Mucosa of gallbladder (tissue), 1 donor: ENCODE measurements at regions not wholly inside any gene's neighbourhood (a gene's known extent, or its start where the extent isn't known, plus 50 kb on each side); places are given as distances from the start of the nearest gene placed in this dataset.
A peak's percentile ranks its signal among the peaks of the same experiment; 100 is the strongest.

Experiments
- DNase-seq: peaks from one replicate; pipeline ENCODE4 v3.0.0-alpha.2; 2020; ENCODE audit warnings: low spot score
- donor health status: DM: no; HTN: no; CAD: no.

- DNase-seq: peak; percentile 10
These were observed 394.0 kb downstream of the NPHP4 start for GRCh38 chr1:5597991-5598823.

- peak; percentile 1 for DNase-seq
These were observed 394.9 kb downstream of the NPHP4 start for GRCh38 chr1:5597171-5597850.

- DNase-seq: peak; percentile 8
These were observed 395.6 kb downstream of the NPHP4 start for GRCh38 chr1:5596651-5597050.

- peak; percentile 7 for DNase-seq
These were observed 396.6 kb downstream of the NPHP4 start for GRCh38 chr1:5595531-5596170.

GRCh38 chr1:5594056-5594956 is 397.9 kb downstream of the NPHP4 start:
- no peak for DNase-seq

- no peak for DNase-seq
These were observed 401.5 kb downstream of the NPHP4 start for GRCh38 chr1:5590717-5591116.

- DNase-seq: peak; percentile 2
These were observed 405.6 kb downstream of the NPHP4 start for GRCh38 chr1:5586629-5587028.

- peak; percentile 4 for DNase-seq
These were observed 407.0 kb downstream of the NPHP4 start for GRCh38 chr1:5585256-5585655.

- no peak for DNase-seq
These were observed 411.3 kb downstream of the NPHP4 start for GRCh38 chr1:5580926-5581325.

- no peak for DNase-seq
These were observed 412.3 kb downstream of the NPHP4 start for GRCh38 chr1:5579966-5580365.

GRCh38 chr1:5578690-5579089 is 413.5 kb downstream of the NPHP4 start:
- DNase-seq: no peak

- DNase-seq: no peak
These were observed 414.8 kb downstream of the NPHP4 start for GRCh38 chr1:5577255-5578040.

- DNase-seq: no peak
These were observed 415.6 kb downstream of the NPHP4 start for GRCh38 chr1:5576673-5577065.

GRCh38 chr1:5576011-5576672 is 416.1 kb downstream of the NPHP4 start:
- DNase-seq: no peak

- no peak for DNase-seq
These were observed 416.8 kb downstream of the NPHP4 start for GRCh38 chr1:5575396-5575940.

- peak; percentile 5 for DNase-seq
These were observed 417.6 kb downstream of the NPHP4 start for GRCh38 chr1:5574641-5575040.

- peak; percentile 5 for DNase-seq
These were observed 419.4 kb downstream of the NPHP4 start for GRCh38 chr1:5572794-5573193.

- peak; percentile 9 for DNase-seq
These were observed 420.3 kb downstream of the NPHP4 start for GRCh38 chr1:5571861-5572401.

GRCh38 chr1:5571438-5571837 is 420.8 kb downstream of the NPHP4 start:
- peak; percentile 6 for DNase-seq

- peak; percentile 26 for DNase-seq
These were observed 421.3 kb downstream of the NPHP4 start for GRCh38 chr1:5570931-5571330.
